OCI-LY1 (cell line): ENCODE measurements at regions not wholly inside any gene's neighbourhood (a gene's known extent, or its start where the extent isn't known, plus 50 kb on each side); places are given as distances from the start of the nearest gene placed in this dataset.
"Not testable (repeated sequence)": the region's sequence is repeated elsewhere in the genome, so short reads cannot be mapped to it uniquely, and the experiment has no call there.

Experiments used
- H2AFZ ChIP-seq: fragments of 200-600 bp; sonication (generic), shearing (Covaris generic); 2 replicates; pipeline ENCODE4 v1.6.0; 2014; ENCODE audit warnings: antibody characterized with exemption, mild to moderate bottlenecking, low read length
- H3F3A ChIP-seq: fragments of 200-600 bp; sonication (generic), shearing (Covaris generic); 2 replicates; pipeline ENCODE4 v1.6.0; 2014; ENCODE audit warnings: mild to moderate bottlenecking, antibody characterized with exemption, low read length, moderate library complexity; ENCODE audit not compliant: insufficient read depth
- H3K27ac ChIP-seq: fragments of 200-600 bp; sonication (generic); 2 replicates; pipeline ENCODE4 v1.5.1; 2014; ENCODE audit warnings: low read length, mixed run types, mild to moderate bottlenecking, low read depth; ENCODE audit not compliant: poor library complexity, severe bottlenecking
- H3K27me3 ChIP-seq: fragments of 200-600 bp; sonication (generic); 2 replicates; pipeline ENCODE4 v1.6.0; 2014; ENCODE audit warnings: antibody characterized with exemption, mild to moderate bottlenecking, low read length, moderate library complexity; ENCODE audit not compliant: insufficient read depth
- H3K36me3 ChIP-seq: fragments of 200-600 bp; sonication (generic); 2 replicates; pipeline ENCODE4 v1.6.1; 2014; ENCODE audit warnings: mild to moderate bottlenecking, antibody characterized with exemption, low read length, moderate library complexity, mixed read lengths; ENCODE audit not compliant: insufficient read depth
- H3K4me1 ChIP-seq: fragments of 200-600 bp; sonication (generic); 2 replicates; pipeline ENCODE4 v1.5.1; 2014; ENCODE audit warnings: mild to moderate bottlenecking, low read length, moderate library complexity; ENCODE audit not compliant: insufficient read depth, severe bottlenecking
- H3K4me2 ChIP-seq: fragments of 200-600 bp; sonication (generic), shearing (Covaris generic); 2 replicates; pipeline ENCODE4 v1.6.1; 2014; ENCODE audit warnings: low read length
- H3K4me3 ChIP-seq: fragments of 200-600 bp; sonication (generic); 2 replicates; pipeline ENCODE4 v1.5.1; 2014; ENCODE audit warnings: low read length, low read depth, mild to moderate bottlenecking, mixed read lengths; ENCODE audit not compliant: poor library complexity, severe bottlenecking
- H3K79me2 ChIP-seq: fragments of 200-600 bp; shearing (Covaris generic); 2 replicates; pipeline ENCODE4 v1.6.1; 2016; ENCODE audit warnings: mixed run types, low read length, mixed read lengths; ENCODE audit not compliant: insufficient read depth
- H3K9ac ChIP-seq: fragments of 200-600 bp; sonication (generic), shearing (Covaris generic); 2 replicates; pipeline ENCODE4 v1.6.1; 2014; ENCODE audit warnings: mild to moderate bottlenecking, low read length, mixed read lengths
- H3K9me2 ChIP-seq: fragments of 200-600 bp; sonication (generic), shearing (Covaris generic); 2 replicates; pipeline ENCODE4 v1.6.1; 2014; ENCODE audit warnings: low read depth, mild to moderate bottlenecking, low read length, mixed read lengths
- H3K9me3 ChIP-seq: fragments of 200-600 bp; shearing (Covaris generic); 2 replicates; pipeline ENCODE4 v1.6.1; 2014; ENCODE audit warnings: low read length, mixed read lengths
- H4K20me1 ChIP-seq: fragments of 200-600 bp; sonication (generic), shearing (Covaris generic); 2 replicates; pipeline ENCODE4 v1.6.0; 2016; ENCODE audit warnings: mild to moderate bottlenecking, low read length; ENCODE audit not compliant: insufficient read depth
- EZH2 ChIP-seq: fragments of 200-600 bp; sonication (generic), shearing (Covaris generic); IDR thresholded peaks from 2 replicates; pipeline ENCODE4 v1.8.0; 2017; ENCODE audit warnings: borderline replicate concordance, mixed run types, mild to moderate bottlenecking, antibody characterized with exemption, low read length, moderate library complexity, mixed read lengths
- TF ChIP-seq, protein P1 (sequence below): fragments of 200-600 bp; sonication (generic), shearing (Covaris generic); IDR thresholded peaks from 2 replicates; pipeline ENCODE4 v1.5.1; 2017; ENCODE audit warnings: mild to moderate bottlenecking, antibody characterized with exemption, low read length, moderate library complexity, mixed read lengths

DNA sequence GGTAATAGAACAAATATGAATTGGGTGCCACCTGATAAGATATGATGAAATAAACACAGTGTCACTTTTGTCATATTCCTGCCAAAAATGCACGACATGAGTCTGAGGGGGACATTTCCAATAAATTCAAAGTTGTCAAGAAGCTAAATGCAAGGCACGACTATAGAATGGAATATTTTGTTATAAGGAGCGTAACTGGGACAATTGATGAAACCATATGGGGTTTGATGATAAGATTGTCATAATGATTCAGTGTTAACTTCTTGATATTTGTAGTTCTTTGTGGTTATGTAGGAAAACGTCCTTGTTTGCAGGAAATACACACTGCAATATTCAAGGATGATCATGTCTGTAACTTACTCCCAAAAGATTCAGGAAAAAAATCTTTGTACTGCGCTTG, 163.3 kb downstream of the MEX3B start:
- Histone ChIP-seq H3K9ac (no peak overlapping the region), H3K4me1 (peaks cover 8% of the 10 kb centered on the region), H4K20me1 (no peaks in the 10 kb centered on the region), H3K4me2 (no peak overlapping the region), H3K79me2 (no peaks in the 10 kb centered on the region), H2AFZ (no peak overlapping the region), H3K36me3 (no peaks in the 10 kb centered on the region), H3F3A (no peaks in the 10 kb centered on the region), H3K27me3 (no peaks in the 10 kb centered on the region), H3K27ac (no peak overlapping the region), H3K9me2 (no peaks in the 10 kb centered on the region), H3K9me3 (no peaks in the 10 kb centered on the region), H3K4me3 (no peak overlapping the region)
- TF ChIP-seq, protein P1, sequence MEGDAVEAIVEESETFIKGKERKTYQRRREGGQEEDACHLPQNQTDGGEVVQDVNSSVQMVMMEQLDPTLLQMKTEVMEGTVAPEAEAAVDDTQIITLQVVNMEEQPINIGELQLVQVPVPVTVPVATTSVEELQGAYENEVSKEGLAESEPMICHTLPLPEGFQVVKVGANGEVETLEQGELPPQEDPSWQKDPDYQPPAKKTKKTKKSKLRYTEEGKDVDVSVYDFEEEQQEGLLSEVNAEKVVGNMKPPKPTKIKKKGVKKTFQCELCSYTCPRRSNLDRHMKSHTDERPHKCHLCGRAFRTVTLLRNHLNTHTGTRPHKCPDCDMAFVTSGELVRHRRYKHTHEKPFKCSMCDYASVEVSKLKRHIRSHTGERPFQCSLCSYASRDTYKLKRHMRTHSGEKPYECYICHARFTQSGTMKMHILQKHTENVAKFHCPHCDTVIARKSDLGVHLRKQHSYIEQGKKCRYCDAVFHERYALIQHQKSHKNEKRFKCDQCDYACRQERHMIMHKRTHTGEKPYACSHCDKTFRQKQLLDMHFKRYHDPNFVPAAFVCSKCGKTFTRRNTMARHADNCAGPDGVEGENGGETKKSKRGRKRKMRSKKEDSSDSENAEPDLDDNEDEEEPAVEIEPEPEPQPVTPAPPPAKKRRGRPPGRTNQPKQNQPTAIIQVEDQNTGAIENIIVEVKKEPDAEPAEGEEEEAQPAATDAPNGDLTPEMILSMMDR = no peak
- TF ChIP-seq EZH2 = no peak

DNA sequence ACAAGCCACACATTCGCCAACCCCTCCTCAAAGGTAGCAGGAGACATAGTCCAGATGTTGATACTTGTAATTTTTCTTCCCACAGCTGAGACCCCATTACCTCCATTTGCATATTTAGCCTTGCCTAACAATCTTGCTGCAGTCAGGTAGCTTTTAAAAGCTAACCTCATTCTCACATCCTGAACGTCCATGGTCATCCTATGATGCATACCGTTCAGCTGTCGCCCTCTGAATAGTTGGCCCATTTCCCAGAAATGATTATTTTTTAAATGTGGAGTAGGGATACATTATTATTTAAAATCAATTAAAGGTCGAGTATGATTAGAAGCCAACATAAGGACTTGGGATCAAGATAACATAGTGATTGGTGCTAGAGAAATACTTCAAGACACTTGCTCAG, 165.0 kb downstream of the MEX3B start:
- Histone ChIP-seq H4K20me1 (no peaks in the 10 kb centered on the region), H3K9me3 (no peaks in the 10 kb centered on the region), H3K9ac (no peak overlapping the region), H3K4me2 (no peak overlapping the region), H3K4me1 (peaks cover 8% of the 10 kb centered on the region), H3K4me3 (no peak overlapping the region), H3K9me2 (no peaks in the 10 kb centered on the region), H3F3A (no peaks in the 10 kb centered on the region), H3K36me3 (no peaks in the 10 kb centered on the region), H3K27ac (no peak overlapping the region), H2AFZ (no peak overlapping the region), H3K27me3 (no peaks in the 10 kb centered on the region), H3K79me2 (no peaks in the 10 kb centered on the region)
- TF ChIP-seq, protein P1 = no peak
- no peak for TF ChIP-seq EZH2

DNA sequence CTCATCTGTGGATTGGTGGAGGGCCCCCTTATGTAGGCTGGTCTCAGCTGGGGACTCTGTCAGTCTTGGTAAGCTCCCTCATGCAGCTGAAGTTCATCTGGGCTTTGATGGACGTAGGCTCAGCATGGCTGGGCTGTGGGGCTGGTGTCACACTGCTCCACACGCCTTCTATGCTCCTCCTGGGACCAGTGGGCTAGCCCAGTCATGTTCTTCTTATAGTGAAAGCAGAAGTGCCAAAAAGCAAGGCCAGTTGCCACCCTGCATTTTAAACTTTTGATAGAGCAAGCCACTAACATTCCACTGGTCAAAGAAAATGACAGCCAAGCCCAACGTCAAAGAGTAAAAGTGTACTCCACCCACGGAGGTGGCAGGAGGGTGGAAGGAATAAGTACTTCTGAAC, 165.5 kb downstream of the MEX3B start:
- H3K4me1 ChIP-seq = peaks cover 8% of the 10 kb centered on the region
- H3F3A ChIP-seq = no peaks in the 10 kb centered on the region
- H3K36me3 ChIP-seq = no peaks in the 10 kb centered on the region
- no peaks in the 10 kb centered on the region for H3K9me2 ChIP-seq
- no peak overlapping the region for H2AFZ ChIP-seq
- H3K9ac ChIP-seq = no peak overlapping the region
- H3K27me3 ChIP-seq = no peaks in the 10 kb centered on the region
- no peak overlapping the region for H3K4me3 ChIP-seq
- H3K4me2 ChIP-seq = no peak overlapping the region
- TF ChIP-seq, protein P1 = no peak
- no peaks in the 10 kb centered on the region for H3K9me3 ChIP-seq
- no peaks in the 10 kb centered on the region for H3K79me2 ChIP-seq
- no peak overlapping the region for H3K27ac ChIP-seq
- no peaks in the 10 kb centered on the region for H4K20me1 ChIP-seq

DNA sequence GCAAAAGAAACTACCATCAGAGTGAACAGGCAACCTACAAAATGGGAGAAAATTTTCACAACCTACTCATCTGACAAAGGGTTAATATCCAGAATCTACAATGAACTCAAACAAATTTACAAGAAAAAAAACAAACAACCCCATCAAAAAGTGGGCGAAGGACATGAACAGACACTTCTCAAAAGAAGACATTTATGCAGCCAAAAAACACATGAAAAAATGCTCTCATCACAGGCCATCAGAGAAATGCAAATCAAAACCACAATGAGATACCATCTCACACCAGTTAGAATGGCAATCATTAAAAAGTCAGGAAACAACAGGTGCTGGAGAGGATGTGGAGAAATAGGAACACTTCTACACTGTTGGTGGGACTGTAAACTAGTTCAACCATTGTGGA, 170.1 kb downstream of the MEX3B start:
- H3K4me3 ChIP-seq, H3K27ac ChIP-seq, H2AFZ ChIP-seq, H3K27me3 ChIP-seq, H3K79me2 ChIP-seq, H3K36me3 ChIP-seq, H3F3A ChIP-seq, H3K9me3 ChIP-seq, H3K4me2 ChIP-seq, H4K20me1 ChIP-seq, H3K4me1 ChIP-seq, H3K9me2 ChIP-seq, H3K9ac ChIP-seq: not testable (repeated sequence)

DNA sequence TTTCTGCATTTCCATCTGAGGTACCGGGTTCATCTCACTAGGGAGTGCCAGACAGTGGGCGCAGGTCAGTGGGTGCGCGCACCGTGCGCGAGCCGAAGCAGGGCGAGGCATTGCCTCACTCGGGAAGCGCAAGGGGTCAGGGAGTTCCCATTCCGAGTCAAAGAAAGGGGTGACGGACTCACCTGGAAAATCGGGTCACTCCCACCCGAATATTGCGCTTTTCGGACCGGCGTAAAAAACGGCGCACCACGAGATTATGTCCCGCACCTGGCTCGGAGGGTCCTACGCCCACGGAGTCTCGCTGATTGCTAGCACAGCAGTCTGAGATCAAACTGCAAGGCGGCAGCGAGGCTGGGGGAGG, 175.1 kb downstream of the MEX3B start:
- not testable (repeated sequence) for H3K4me3 ChIP-seq, H3K9me2 ChIP-seq, H3K36me3 ChIP-seq, H3K27me3 ChIP-seq, H3K27ac ChIP-seq, H3K9me3 ChIP-seq, H3K79me2 ChIP-seq, H3K9ac ChIP-seq, H3K4me2 ChIP-seq, H2AFZ ChIP-seq, H4K20me1 ChIP-seq, H3F3A ChIP-seq
- peaks cover 12% of the 10 kb centered on the region for H3K4me1 ChIP-seq
